Adrenal gland (tissue), 9 donors: ENCODE measurements at regions not wholly inside any gene's neighbourhood (a gene's known extent, or its start where the extent isn't known, plus 50 kb on each side); places are given as distances from the start of the nearest gene placed in this dataset.

Experiments used
- DNase-seq, 7 donors: peaks; one replicate each; pipeline ENCODE4 v3.0.0-alpha.2; 2019 to 2020
- H3K27ac ChIP-seq, 5 donors: fragments of 200-600 bp; sonication (generic) in 4 of 5; 1 replicate in 3 of 5; 2 replicates in 2 of 5; pipeline versions ENCODE4 v1.5.1 to v1.8.0; 2016 to 2020; ENCODE audit warnings: mild to moderate bottlenecking in 1 of 5
- H3K27me3 ChIP-seq: fragments of 200-600 bp; 2 replicates; pipeline ENCODE4 v1.8.0; 2021
- H3K36me3 ChIP-seq, 2 donors: fragments of 200-600 bp; replicated peaks in 1 of 2; 1 replicate in 1 of 2; 2 replicates in 1 of 2; pipeline versions ENCODE4 v1.5.1 to v1.8.0; 2018 to 2022
- H3K4me1 ChIP-seq, 2 donors: fragments of 200-600 bp; replicated peaks in 1 of 2; 1 replicate in 1 of 2; 2 replicates in 1 of 2; pipeline versions ENCODE4 v1.5.1 to v1.8.0; 2018 to 2021
- H3K4me3 ChIP-seq, 4 donors: fragments of 200-600 bp; sonication (generic) in 3 of 4; one replicate each; pipeline ENCODE4 v1.5.1; 2016 to 2018
- H3K9me3 ChIP-seq, 3 donors: fragments of 200-600 bp; sonication (generic) in 1 of 3; replicated peaks in 1 of 3; 1 replicate in 2 of 3; 2 replicates in 1 of 3; pipeline versions ENCODE4 v1.5.1 to v1.8.0; 2016 to 2021
- POLR2A ChIP-seq, 2 donors: fragments of 450-650 bp; IDR thresholded peaks; one replicate each; pipeline ENCODE4 v1.6.1; 2017; ENCODE audit warnings: antibody characterized with exemption in 2 of 2, mild to moderate bottlenecking in 2 of 2, moderate library complexity in 1 of 2
- WGBS, 4 donors: extraction: QIAGEN DNeasy Blood & Tissue Kit in 2 of 4; methylation state at CpG; one replicate each; pipeline versions ENCODE4 v1.1.5 to v1.1.7; 2013 to 2017; 5-methylcytosine and 5-hydroxymethylcytosine counted together
- intact Hi-C, 2 donors: fragments of 100-400 bp; cut with DNase I; formaldehyde crosslinking; loops; one replicate each; pipeline versions ENCODE4 v1.14.1 to v1.15.0; 2022 to 2023
- TF ChIP-seq, protein P1 (sequence below), 6 experiments: fragments of 450-650 bp in 4 of 6; fragments of 200-600 bp in 2 of 6; sonication (generic) in 1 of 6; IDR thresholded peaks; 1 replicate in 5 of 6; 2 replicates in 1 of 6; pipeline versions ENCODE4 v1.5.1 to v1.8.0; 2016 to 2021; ENCODE audit warnings: antibody characterized with exemption in 6 of 6, mild to moderate bottlenecking in 2 of 6, moderate library complexity in 1 of 6
- donor health status: healthy with polysubstance abuse.
- donor health status: Bipolar disorder and iron deficiency.
- donor health status: DM: yes; HTN: yes; CAD: no.
- donor health status: DM: no; HTN: no; CAD: no.
- donor health status: DM: no; HTN: no; CAD: no.

DNA sequence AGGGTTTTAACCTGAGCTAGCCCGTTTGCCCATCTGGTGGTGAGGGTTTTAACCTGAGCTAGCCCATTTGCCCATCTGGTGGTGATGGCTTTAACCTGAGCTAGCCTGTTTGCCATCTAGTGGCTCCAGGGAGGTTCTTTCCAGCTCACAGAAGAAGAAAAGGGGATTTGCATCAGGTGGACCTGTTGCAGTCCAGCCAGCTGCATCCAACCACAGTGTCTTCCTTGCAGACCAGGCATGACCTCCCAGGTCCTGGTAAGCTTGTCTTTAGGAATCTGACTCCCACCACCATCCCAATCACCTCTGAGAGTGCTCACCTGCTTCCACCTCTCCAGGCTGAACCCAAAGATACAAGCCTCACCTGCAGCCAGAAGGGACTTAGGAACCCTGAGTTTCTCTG lies 62.4 kb upstream of the EMX2 start:
- Histone ChIP-seq H3K36me3 (no peaks in the 10 kb centered on the region), H3K27me3 (no peaks in the 10 kb centered on the region), H3K4me3 (no peak overlapping the region), H3K9me3 (no peaks in the 10 kb centered on the region), H3K4me1 (no peaks in the 10 kb centered on the region), H3K27ac (no peak overlapping the region)
- intact Hi-C loops = no loop called here
- no peak for DNase-seq
- TF ChIP-seq, protein P1, sequence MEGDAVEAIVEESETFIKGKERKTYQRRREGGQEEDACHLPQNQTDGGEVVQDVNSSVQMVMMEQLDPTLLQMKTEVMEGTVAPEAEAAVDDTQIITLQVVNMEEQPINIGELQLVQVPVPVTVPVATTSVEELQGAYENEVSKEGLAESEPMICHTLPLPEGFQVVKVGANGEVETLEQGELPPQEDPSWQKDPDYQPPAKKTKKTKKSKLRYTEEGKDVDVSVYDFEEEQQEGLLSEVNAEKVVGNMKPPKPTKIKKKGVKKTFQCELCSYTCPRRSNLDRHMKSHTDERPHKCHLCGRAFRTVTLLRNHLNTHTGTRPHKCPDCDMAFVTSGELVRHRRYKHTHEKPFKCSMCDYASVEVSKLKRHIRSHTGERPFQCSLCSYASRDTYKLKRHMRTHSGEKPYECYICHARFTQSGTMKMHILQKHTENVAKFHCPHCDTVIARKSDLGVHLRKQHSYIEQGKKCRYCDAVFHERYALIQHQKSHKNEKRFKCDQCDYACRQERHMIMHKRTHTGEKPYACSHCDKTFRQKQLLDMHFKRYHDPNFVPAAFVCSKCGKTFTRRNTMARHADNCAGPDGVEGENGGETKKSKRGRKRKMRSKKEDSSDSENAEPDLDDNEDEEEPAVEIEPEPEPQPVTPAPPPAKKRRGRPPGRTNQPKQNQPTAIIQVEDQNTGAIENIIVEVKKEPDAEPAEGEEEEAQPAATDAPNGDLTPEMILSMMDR (IDR thresholded peaks at IDR 0.05) = no peak
- no peak for TF ChIP-seq POLR2A (IDR thresholded peaks at IDR 0.05)
- WGBS, 4 donors = 60 to 80% (median 78%) methylated on average over 1 of the region's 1 CpG; no CpG with 5 or more reads in 1 of the 4 donors

DNA sequence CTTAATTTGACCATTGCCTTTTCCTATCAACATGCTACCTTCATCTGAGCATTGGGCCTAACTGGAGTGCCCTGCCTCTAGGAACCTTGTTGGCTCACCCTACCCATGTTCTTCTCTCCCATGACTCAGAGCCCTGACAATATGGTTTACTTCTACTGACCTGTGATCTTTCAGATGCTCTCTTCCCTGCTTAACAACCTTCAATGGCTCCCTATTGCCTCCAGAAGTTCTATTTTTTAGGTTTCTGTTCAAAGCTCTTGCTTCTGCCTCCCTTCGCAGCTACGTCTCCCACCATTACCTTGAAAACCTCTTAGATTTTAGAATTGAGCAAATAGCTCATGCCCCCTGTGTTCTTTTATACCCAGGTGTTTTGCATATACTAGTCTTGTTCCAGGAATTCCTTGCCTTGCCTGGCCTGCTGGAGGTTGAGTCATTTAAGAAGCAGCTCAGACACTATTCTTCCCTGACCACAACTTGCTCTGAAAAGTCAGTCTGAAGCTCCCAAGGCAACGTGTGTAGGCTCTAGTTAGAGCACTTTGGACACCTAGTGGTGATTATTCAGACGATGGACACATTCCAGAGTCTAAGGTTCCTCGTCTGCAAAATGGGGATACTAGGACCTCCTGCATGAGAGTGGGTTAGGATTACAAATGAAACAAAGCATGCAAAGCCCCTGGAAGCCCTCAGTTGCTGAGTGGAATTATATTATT lies 64.4 kb upstream of the EMX2 start:
- intact Hi-C loops = no loop called here
- 51 to 59% (median 55%) methylated on average over 5 of the region's 5 CpGs for WGBS, 4 donors
- no peak for TF ChIP-seq POLR2A (IDR thresholded peaks at IDR 0.05)
- TF ChIP-seq, protein P1 (IDR thresholded peaks at IDR 0.05) = peak in 2 of 6 experiments; percentile 5 to 6
- Histone ChIP-seq H3K4me1 (no peaks in the 10 kb centered on the region), H3K9me3 (no peaks in the 10 kb centered on the region), H3K27ac (no peak overlapping the region), H3K27me3 (no peaks in the 10 kb centered on the region), H3K4me3 (no peak overlapping the region), H3K36me3 (no peaks in the 10 kb centered on the region)
- DNase-seq = no peak

DNA sequence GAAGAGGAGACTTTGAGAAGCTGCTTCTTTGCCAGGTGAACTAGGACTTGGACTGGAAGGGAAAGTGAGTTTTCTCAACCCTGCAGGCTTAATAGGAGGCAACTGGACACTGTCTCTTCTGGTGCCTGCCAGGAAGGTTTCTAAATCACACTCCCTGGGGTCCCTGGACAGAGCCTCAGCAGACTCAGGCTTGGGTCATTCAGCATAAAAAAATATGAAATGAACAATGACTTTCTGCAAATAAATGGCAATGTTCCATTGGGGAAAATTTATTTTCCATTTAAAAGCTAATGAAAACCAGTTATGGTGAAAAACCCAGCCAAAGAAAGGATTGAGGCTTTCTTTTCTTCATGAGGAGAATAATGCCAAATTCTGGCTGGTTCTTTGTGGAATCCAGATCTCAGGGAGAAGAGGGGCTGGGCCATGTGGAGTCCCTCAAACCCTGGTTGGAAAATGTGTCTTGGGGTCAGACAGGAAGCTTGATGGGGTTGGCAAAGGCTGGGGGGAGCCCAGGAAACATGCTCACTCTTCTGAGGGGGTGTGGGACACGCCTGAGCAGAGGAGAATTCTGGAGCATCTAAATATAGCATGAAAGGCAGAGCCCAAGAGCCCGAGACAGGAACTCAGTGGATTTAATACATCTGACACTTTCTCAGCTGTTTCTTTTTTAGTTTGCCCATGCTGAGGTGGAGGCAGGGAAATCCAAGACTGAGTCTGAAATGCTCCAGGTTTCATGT lies 65.2 kb upstream of the EMX2 start:
- H3K9me3 ChIP-seq = no peaks in the 10 kb centered on the region
- intact Hi-C loops = no loop called here
- TF ChIP-seq, protein P1 (IDR thresholded peaks at IDR 0.05) = no peak
- TF ChIP-seq POLR2A (IDR thresholded peaks at IDR 0.05) = no peak
- no peaks in the 10 kb centered on the region for H3K27me3 ChIP-seq
- no peak overlapping the region for H3K4me3 ChIP-seq
- WGBS, 4 donors = 59 to 64% (median 61%) methylated on average over 2 of the region's 2 CpGs
- no peak overlapping the region for H3K27ac ChIP-seq
- H3K36me3 ChIP-seq = no peaks in the 10 kb centered on the region
- DNase-seq = no peak
- no peaks in the 10 kb centered on the region for H3K4me1 ChIP-seq

DNA sequence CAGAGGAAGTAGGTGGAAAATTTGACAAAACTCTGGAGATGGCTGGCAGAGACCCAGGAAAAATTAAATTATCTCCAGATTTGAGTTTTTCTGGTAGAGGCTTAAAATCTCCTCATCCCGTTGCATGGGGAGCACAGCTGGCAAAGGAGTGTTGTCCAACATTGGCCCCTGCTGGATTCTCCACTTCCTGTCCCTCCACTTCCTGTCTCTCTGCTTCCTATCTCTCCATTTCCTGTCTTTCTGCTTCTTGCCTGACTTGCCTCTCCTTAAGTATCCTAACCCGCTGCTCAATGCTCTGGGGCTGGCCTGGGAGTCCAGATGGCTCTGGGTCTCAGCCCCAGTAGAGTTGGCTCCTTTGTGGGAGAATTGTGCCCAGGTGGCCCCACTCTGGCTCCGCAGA lies 65.8 kb upstream of the EMX2 start:
- no peak for DNase-seq
- intact Hi-C loops = no loop called here
- no peaks in the 10 kb centered on the region for H3K36me3 ChIP-seq
- no peaks in the 10 kb centered on the region for H3K4me1 ChIP-seq
- 72 to 81% (median 77%) methylated on average over 3 of the region's 3 CpGs for WGBS, 4 donors
- H3K27ac ChIP-seq = no peak overlapping the region
- no peak overlapping the region for H3K4me3 ChIP-seq
- no peaks in the 10 kb centered on the region for H3K9me3 ChIP-seq
- TF ChIP-seq, protein P1 (IDR thresholded peaks at IDR 0.05) = no peak
- TF ChIP-seq POLR2A (IDR thresholded peaks at IDR 0.05) = no peak
- H3K27me3 ChIP-seq = no peaks in the 10 kb centered on the region
